ENCODE measurements at regions not wholly inside any gene's neighbourhood (a gene's known extent, or its start where the extent isn't known, plus 50 kb on each side); places are given as distances from the start of the nearest gene placed in this dataset.

DNA sequence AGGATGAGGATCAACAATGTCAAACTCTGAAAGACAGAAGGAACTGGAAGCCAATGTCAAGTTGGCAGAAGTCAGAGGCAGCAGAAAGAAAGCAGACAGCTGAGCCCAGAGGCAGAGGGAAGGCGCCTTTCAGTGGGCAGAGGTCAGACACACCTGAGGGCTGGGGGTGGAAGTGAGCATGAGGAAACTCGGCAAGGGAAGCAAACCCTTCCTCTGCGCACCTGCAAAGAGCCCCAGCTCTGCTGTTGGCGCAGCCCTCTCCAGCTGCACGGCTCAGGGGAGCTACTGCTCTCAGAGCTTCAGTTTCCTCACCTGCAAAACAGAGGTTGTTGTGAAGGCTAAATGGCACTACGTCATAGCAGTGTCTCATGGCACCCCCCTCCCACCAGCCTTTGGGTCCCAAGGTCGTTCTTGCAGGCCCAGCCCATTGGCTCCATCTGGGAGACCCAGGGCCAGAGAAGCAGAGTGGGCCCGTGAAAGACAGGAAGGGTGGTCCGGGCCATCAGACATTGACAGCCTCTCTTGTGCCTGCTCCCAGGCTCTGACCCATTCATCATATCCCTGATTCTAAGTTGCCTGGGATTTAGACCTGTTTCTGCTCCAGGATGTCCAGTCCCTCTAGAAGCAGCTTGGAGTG lies 53.3 kb upstream of the SLC6A11 start:
- no peak for FAIRE-seq

DNA sequence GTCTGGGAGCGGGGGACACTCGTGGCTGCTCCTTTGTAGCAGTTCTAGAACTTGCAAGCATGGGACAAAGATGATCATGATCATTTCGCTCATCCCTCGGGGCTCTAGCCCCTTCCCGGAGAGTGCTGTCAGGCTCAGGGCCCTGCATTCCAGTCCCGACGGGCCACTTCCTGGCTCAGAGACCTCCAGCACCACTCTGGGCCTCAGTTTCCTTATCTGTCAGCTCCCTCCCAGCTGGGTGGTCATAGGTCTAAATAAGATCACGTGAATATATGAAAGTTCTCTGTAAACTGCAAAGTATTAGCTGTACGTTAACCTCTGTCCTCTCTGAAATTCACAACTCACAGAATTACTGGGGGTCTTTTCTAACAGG lies 52.8 kb upstream of the SLC6A11 start:
- no peak for FAIRE-seq

More for the DNA sequence above, 53.3 kb upstream of the SLC6A11 start:
- DNase-seq (ENCODE audit: low spot score), result no peak

DNA sequence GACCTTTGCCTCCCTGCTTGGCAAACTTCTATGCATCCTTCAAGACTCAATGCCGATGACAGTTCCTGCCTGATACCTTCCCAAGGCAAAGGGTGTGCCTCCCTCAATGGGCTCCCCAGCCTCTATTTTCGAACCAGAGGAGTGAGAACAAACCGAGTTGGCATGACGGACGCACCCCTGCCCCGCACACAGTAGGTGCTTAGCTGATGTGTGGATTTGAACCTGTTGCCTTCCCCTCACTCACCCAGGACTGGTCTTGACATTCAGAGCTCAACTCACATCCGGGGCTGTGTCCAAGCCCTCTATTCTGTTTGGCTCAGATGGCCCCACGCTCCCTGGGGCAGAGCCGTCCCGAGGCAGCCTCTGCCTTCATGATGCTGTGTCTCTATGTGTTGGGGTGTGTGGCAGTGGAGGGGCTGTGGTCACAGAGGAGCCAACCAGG lies 52.2 kb upstream of the SLC6A11 start:
- DNase-seq (ENCODE audit: low spot score), result no peak
- no peak for FAIRE-seq

More for the DNA sequence above, 52.8 kb upstream of the SLC6A11 start:
- DNase-seq (ENCODE audit: low spot score), result no peak

DNA sequence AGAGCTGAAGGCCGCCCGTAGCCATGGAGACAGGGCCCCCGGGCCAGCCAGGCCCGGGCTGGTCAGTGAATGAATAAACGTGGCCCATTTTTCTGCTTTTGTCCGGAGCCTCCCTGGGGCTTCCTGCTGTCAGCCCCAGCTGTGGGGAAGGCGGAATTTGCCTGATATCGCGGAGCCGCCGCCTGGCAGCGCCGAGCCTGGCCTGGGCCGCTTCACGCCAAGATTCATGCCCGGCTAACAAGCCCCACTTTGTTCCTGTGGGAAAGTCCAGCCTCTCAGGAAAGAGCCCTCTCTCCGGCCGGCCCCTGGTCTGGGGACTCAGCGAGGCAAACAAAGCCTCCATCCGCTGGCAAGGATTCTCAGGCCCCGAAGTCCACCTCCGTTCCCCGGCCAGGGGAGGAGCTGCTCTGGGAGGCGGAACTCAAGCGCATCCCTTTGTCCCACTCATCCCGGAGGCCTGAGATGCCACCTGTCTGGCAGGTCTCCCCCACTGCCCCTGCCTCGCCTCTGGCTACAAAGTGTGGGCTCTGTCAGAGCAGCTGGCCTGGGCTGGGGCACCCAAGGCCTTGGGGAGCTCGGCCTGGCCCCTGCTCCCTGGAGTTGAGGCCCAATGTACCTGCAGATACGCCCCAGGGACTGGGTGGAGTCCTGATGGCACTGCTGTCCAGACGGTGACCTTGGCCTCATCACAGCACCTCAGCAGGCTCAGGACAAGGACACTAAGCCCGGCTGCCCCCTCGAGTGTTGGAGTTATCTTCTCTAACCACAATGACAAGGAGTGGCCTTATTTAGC lies 51.6 kb upstream of the SLC6A11 start:
- DNase-seq (ENCODE audit: low spot score), result no peak
- FAIRE-seq, result no peak

DNA sequence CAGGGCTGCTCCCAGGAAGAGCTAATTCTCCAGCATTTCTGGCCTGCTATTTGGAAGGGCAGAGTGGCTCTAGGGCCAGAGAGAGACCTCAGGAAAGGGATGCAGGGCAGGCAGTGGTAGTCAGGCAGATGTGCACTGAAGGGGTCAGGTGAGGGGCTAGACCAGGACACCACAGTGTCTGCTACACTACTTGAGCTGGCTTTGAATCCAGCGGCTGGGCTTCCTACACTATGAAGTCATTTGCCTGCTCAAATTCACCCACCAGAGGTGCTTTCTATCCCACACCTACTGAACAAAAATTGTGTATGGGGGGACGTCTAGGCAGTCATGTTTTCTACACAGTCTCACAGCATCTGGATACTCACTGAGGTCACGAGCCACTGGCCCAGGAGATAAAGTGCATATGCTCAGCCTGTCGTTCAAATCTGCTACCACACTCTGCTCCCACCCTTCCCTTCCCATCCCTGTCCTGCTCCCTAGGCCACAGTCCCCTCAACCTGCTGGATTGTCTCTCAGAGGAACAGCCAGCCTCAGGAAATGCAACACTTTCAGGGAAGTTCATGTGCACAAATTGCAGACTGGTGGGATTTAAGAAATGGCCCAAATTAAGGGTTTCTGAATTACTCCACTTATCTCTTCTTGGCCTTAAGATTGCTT lies 49.9 kb upstream of the SLC6A11 start:
- FAIRE-seq, result no peak
- DNase-seq (ENCODE audit: low spot score), result no peak

Data from RCC 7860 (cell line).